GM06990 (cell line): ENCODE measurements at regions not wholly inside any gene's neighbourhood (a gene's known extent, or its start where the extent isn't known, plus 50 kb on each side); places are given as distances from the start of the nearest gene placed in this dataset.

Experiments used
- DNase-seq: peaks from one replicate; pipeline ENCODE4 v3.0.0-alpha.2; 2011; ENCODE audit not compliant: insufficient read length; ENCODE audit errors: extremely low read depth
- H3K27me3 ChIP-seq: replicated peaks from 2 replicates; pipeline ENCODE4 v1.6.0; 2011; ENCODE audit warnings: low read length; ENCODE audit not compliant: control insufficient read depth, insufficient read depth
- H3K36me3 ChIP-seq: 2 replicates; pipeline ENCODE4 v1.5.1; 2011; ENCODE audit warnings: low read length; ENCODE audit not compliant: control insufficient read depth, insufficient read depth
- H3K4me3 ChIP-seq: replicated peaks from 2 replicates; pipeline ENCODE4 v1.5.1; 2011; ENCODE audit warnings: low read depth, mild to moderate bottlenecking, control low read depth, low read length
- TF ChIP-seq, protein P1 (sequence below): IDR thresholded peaks from 2 replicates; pipeline ENCODE4 v1.5.1; 2011; ENCODE audit warnings: low read length, control low read depth, mild to moderate bottlenecking, inconsistent platforms; ENCODE audit not compliant: insufficient read depth, poor library complexity, severe bottlenecking

DNA sequence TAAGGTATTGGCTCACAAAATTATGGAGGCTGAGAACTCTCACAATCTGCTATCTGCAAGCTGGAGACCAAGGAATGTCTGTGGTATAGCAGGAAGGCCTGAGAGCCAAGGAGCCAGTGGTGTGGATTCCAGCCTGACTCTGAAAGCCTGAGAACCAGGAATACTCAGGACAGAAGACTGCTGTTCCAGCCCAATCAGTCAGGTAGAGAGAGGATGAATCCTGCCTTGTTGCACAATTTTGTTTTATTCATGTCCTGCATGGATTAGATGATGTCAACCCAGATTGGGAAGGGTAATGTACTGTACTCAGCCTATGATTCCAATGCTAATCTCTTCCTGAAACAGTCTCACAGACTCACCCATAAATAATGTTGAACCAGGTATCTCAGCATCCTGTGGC is 312.4 kb upstream of the KCNMB2 start:
- TF ChIP-seq, protein P1, sequence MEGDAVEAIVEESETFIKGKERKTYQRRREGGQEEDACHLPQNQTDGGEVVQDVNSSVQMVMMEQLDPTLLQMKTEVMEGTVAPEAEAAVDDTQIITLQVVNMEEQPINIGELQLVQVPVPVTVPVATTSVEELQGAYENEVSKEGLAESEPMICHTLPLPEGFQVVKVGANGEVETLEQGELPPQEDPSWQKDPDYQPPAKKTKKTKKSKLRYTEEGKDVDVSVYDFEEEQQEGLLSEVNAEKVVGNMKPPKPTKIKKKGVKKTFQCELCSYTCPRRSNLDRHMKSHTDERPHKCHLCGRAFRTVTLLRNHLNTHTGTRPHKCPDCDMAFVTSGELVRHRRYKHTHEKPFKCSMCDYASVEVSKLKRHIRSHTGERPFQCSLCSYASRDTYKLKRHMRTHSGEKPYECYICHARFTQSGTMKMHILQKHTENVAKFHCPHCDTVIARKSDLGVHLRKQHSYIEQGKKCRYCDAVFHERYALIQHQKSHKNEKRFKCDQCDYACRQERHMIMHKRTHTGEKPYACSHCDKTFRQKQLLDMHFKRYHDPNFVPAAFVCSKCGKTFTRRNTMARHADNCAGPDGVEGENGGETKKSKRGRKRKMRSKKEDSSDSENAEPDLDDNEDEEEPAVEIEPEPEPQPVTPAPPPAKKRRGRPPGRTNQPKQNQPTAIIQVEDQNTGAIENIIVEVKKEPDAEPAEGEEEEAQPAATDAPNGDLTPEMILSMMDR = no peak
- Histone ChIP-seq H3K27me3 (no peaks in the 10 kb centered on the region), H3K36me3 (no peaks in the 10 kb centered on the region), H3K4me3 (no peak overlapping the region)
- DNase-seq = no peak

DNA sequence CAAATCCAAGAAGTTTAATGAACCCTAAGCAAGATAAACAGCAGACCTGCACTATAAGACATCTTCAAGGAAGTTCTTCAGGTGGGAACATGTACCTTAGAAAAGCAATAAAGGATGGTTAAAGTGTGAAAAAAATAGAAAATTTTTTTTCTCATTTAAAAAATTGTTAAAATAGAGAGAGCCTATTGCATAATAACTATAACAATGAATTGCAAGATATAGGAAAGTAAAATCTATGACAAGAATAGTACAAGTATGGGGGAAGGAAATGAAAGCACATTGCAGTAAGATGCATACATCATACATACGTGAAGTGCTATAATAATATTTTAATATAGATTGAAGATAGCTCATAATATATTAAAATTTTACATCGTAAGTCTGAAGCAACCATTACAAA is 310.1 kb upstream of the KCNMB2 start:
- TF ChIP-seq, protein P1 = no peak
- H3K27me3 ChIP-seq = no peaks in the 10 kb centered on the region
- no peak overlapping the region for H3K4me3 ChIP-seq
- H3K36me3 ChIP-seq = no peaks in the 10 kb centered on the region
- DNase-seq = no peak

DNA sequence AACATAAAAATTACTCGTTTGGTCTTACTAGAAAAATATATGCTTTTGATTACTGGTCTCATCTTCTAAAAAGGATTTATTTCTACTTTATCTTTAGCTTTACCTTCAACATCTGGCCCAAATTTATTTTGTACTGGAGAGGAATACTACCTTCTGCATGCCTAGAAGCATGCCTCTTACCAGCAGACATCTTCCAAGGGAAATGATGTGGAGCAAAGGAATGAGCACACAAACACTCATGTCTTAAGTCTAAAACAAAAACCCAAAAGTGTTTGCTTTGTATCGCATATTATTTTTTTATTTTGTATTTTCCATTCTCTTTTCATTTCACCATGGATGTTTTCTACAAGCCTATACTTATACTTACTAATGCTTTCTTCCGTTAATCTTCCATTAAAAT is 304.6 kb upstream of the KCNMB2 start:
- H3K4me3 ChIP-seq = no peak overlapping the region
- no peak for DNase-seq
- H3K27me3 ChIP-seq = no peaks in the 10 kb centered on the region
- H3K36me3 ChIP-seq = no peaks in the 10 kb centered on the region
- TF ChIP-seq, protein P1 = no peak

DNA sequence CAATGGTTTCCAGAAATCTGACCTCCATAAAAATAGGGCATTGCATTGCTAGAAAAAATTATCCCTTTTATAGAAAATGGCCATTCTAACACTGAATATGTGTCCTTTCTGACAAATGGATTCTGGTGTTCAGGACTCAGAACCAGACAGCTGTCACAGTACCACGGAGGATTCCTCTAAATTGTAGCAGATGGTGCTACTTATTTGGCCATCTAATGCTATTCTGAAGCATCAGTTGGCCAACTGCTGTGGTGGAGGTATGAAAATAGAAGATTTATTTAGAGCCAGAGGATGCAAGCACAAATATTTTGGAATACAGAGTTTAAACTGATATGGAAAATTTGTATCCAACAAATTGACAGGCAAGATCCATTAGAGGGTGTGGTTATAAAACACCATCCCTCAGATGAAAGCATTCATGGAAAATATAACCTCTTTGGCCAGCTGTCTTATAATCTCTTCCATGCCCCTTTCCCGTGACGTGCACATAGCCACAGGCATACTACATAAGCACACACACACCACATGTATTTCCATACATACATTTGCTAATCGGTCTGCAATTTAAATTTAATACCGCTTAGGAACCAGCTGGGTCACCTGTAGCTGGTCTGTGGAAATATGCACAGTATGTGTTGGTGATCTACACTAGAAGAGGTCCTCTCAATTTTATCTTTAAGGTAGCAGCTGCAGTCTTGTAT is 302.7 kb upstream of the KCNMB2 start:
- no peaks in the 10 kb centered on the region for H3K36me3 ChIP-seq
- no peaks in the 10 kb centered on the region for H3K27me3 ChIP-seq
- H3K4me3 ChIP-seq = no peak overlapping the region
- DNase-seq = no peak
- TF ChIP-seq, protein P1 = no peak

DNA sequence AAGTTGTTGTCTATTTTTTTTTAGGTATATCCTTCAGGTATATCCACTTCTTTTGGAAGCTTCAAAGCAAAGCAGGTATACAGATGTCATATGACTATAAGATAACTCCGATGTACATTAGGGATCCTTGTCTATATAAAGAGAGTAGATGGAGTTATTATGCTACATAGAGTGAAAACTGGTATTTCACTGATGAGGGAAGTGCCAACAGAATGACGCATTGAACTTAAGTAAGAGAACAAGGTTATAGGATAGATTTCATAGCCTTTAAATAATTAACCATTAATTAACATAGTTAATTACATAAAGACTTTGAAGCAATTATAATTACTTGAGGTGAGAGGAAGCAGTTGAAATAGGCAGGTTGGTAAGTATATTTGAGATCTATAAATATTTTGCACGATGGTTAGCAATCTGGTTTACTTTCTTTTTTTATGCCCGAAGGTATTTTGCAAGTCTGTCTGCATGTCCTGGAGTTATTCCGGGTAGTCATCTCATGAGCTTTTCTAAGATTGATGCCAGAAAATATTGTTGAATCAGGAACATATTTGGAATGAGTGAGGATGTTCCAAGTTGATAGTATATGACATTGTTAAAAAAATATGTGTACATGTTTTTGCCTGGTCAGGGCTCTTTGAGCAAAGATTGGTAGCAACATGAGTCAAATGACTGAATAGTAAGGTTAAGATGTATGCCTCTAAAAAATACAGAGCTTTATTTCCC is 299.5 kb upstream of the KCNMB2 start:
- H3K27me3 ChIP-seq = no peaks in the 10 kb centered on the region
- TF ChIP-seq, protein P1 = no peak
- DNase-seq = no peak
- H3K4me3 ChIP-seq = no peak overlapping the region
- no peaks in the 10 kb centered on the region for H3K36me3 ChIP-seq
